ENCODE measurements at regions not wholly inside any gene's neighbourhood (a gene's known extent, or its start where the extent isn't known, plus 50 kb on each side); places are given as distances from the start of the nearest gene placed in this dataset.

DNA sequence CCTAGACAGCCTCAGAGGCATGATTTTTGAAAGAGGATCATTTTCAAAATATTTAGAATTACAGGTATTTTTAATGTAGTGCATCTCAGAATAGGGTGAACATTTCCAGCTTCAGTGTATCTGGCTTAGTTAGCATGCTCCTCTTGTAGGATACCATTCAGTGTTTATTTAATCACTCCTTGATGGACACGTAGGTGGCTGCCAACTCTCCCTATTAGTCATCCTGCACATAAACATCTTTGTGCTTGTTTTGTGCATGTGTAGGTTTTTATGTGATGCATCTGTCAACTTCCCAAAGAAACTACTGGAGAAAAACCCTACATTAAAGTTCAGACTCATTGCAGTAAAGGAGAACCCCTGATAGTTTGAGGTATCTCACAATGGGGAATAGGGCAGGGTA lies 52.5 kb upstream of the RBM19 start:
- Histone ChIP-seq H3K4me1 (no peaks in the 10 kb centered on the region), H3K4me3 (no peak overlapping the region), H3K9me3 (no peaks in the 10 kb centered on the region), H3K27me3 (peaks cover 0 to 3% of the 10 kb centered on the region in 2 donors), H3K36me3 (no peaks in the 10 kb centered on the region), H3K27ac (no peak overlapping the region)
- intact Hi-C loops (cut with DNase I; ENCODE audit: low total_unique reads): no loop called here
- TF ChIP-seq CTCF (IDR thresholded peaks at IDR 0.05): no peak
- no peak for DNase-seq

Measured in uterus (tissue), 3 donors.